ENCODE measurements at regions not wholly inside any gene's neighbourhood (a gene's known extent, or its start where the extent isn't known, plus 50 kb on each side); places are given as distances from the start of the nearest gene placed in this dataset.

GRCh38 chr9:91157883-91158282, 203.8 kb downstream of the AUH start:
- TF ChIP-seq CTCF (IDR thresholded peaks at IDR 0.05), result no peak
- no peak for TF ChIP-seq POLR2A (IDR thresholded peaks at IDR 0.05)

Measured in esophagus squamous epithelium (tissue), 4 donors.